IMR-90 (cell line): ENCODE measurements at regions not wholly inside any gene's neighbourhood (a gene's known extent, or its start where the extent isn't known, plus 50 kb on each side); places are given as distances from the start of the nearest gene placed in this dataset.

Source experiments
- ATAC-seq: fragments of 200-7000 bp; cut with Tn5 transposase; 2 replicates; pipeline ENCODE4 v1.9.1; 2020; ENCODE audit warnings: low read depth, mild to moderate bottlenecking, moderate library complexity
- BruUV-seq: library from RNA; stranded (reverse); fragments of 400-500 nt; replicated peaks from 2 replicates; lab custom pipeline; 2021; lab: Mats Ljungman, UMichigan
- CTCF ChIA-PET: fragments of 300-600 bp; formaldehyde crosslinking; extraction: SDS; loops from one replicate; lab custom pipeline; 2021; ENCODE audit warnings: antibody characterized with exemption; lab: Yijun Ruan, JAX
- POLR2A ChIA-PET: fragments of 300-600 bp; sonication (Branson Sonifier 250); formaldehyde crosslinking; loops from one replicate; lab custom pipeline; 2022; ENCODE audit warnings: antibody characterized with exemption; ENCODE audit not compliant: unreplicated experiment; lab: Charles Lee
- DNase-seq: peaks from one replicate; pipeline ENCODE4 v3.0.0; 2013
- H2AFZ ChIP-seq: replicated peaks from 2 replicates; pipeline ENCODE3; 2013; ENCODE audit warnings: low read length, mild to moderate bottlenecking; ENCODE audit not compliant: poor library complexity
- H2AK5ac ChIP-seq: 2 replicates; pipeline ENCODE4 v1.6.1; 2013; ENCODE audit warnings: low read depth, low read length, inconsistent platforms
- H2AK9ac ChIP-seq: replicated peaks from 2 replicates; pipeline ENCODE3; 2013; ENCODE audit warnings: mild to moderate bottlenecking, low read depth, low read length, moderate library complexity; ENCODE audit not compliant: poor library complexity
- H2BK120ac ChIP-seq: 2 replicates; pipeline ENCODE4 v1.6.1; 2013; ENCODE audit warnings: low read depth, low read length, inconsistent platforms
- H2BK15ac ChIP-seq: 3 replicates; pipeline ENCODE4 v1.6.1; 2013; ENCODE audit warnings: low read depth, low read length, inconsistent platforms
- H2BK20ac ChIP-seq: 2 replicates; pipeline ENCODE4 v1.6.1; 2013; ENCODE audit warnings: low read depth, mild to moderate bottlenecking, inconsistent platforms, low read length, moderate library complexity
- H2BK5ac ChIP-seq: 2 replicates; pipeline ENCODE4 v1.6.1; 2013; ENCODE audit warnings: mild to moderate bottlenecking, low read depth, low read length, inconsistent platforms; ENCODE audit not compliant: poor library complexity, severe bottlenecking
- H3K14ac ChIP-seq: replicated peaks from 2 replicates; pipeline ENCODE4 v1.6.1; 2013; ENCODE audit warnings: low read depth, low read length, inconsistent platforms
- H3K18ac ChIP-seq: 2 replicates; pipeline ENCODE4 v1.6.1; 2013; ENCODE audit warnings: low read depth, low read length, control low read depth
- H3K23ac ChIP-seq: 2 replicates; pipeline ENCODE4 v1.6.1; 2013; ENCODE audit warnings: low read depth, low read length, inconsistent platforms
- H3K27ac ChIP-seq: 2 replicates; pipeline ENCODE4 v1.5.1; 2013; ENCODE audit warnings: mild to moderate bottlenecking, control low read depth, low read length; ENCODE audit not compliant: insufficient read depth
- H3K27me3 ChIP-seq: 2 replicates; pipeline ENCODE4 v1.6.1; 2013; ENCODE audit warnings: low read length; ENCODE audit not compliant: control insufficient read depth, insufficient read depth
- H3K36me3 ChIP-seq: 2 replicates; pipeline ENCODE4 v1.6.1; 2013; ENCODE audit warnings: low read length, mixed read lengths; ENCODE audit not compliant: control insufficient read depth, insufficient read depth
- H3K4ac ChIP-seq: 2 replicates; pipeline ENCODE4 v1.6.1; 2013; ENCODE audit warnings: low read depth, low read length, inconsistent platforms
- H3K4me1 ChIP-seq: 2 replicates; pipeline ENCODE4 v1.6.1; 2013; ENCODE audit warnings: low read length, mixed read lengths; ENCODE audit not compliant: control insufficient read depth, insufficient read depth
- H3K4me2 ChIP-seq: 2 replicates; pipeline ENCODE4 v1.6.1; 2013; ENCODE audit warnings: low read depth, mild to moderate bottlenecking, control low read depth, low read length, moderate library complexity
- H3K4me3 ChIP-seq: 2 replicates; pipeline ENCODE4 v1.5.1; 2013; ENCODE audit warnings: low read depth, mild to moderate bottlenecking, control low read depth, low read length, moderate library complexity; ENCODE audit not compliant: insufficient read depth
- H3K56ac ChIP-seq: 2 replicates; pipeline ENCODE4 v1.6.1; 2013; ENCODE audit warnings: low read length, inconsistent platforms; ENCODE audit not compliant: insufficient read depth; ENCODE audit errors: extremely low read depth
- H3K79me1 ChIP-seq, 2 experiments: 2 replicates each; pipeline ENCODE4 v1.6.1; 2013; ENCODE audit warnings: low read length in 2 of 2, inconsistent platforms in 1 of 2, low read depth in 1 of 2
- H3K9ac ChIP-seq: 2 replicates; pipeline ENCODE4 v1.6.1; 2013; ENCODE audit warnings: low read depth, low read length, control low read depth
- H3K9me1 ChIP-seq: 2 replicates; pipeline ENCODE4 v1.6.1; 2013; ENCODE audit warnings: low read length, inconsistent platforms; ENCODE audit not compliant: insufficient read depth
- H3K9me3 ChIP-seq: 2 replicates; pipeline ENCODE4 v1.6.1; 2013; ENCODE audit warnings: low read length; ENCODE audit not compliant: control insufficient read depth, insufficient read depth
- H4K20me1 ChIP-seq: 2 replicates; pipeline ENCODE4 v1.6.1; 2013; ENCODE audit warnings: low read length, inconsistent platforms; ENCODE audit not compliant: insufficient read depth
- H4K5ac ChIP-seq: 2 replicates; pipeline ENCODE4 v1.6.1; 2013; ENCODE audit warnings: mild to moderate bottlenecking, low read depth, low read length, control low read depth
- H4K8ac ChIP-seq, 2 experiments: 2 replicates each; pipeline ENCODE4 v1.6.1; 2013; ENCODE audit warnings: low read depth in 2 of 2, low read length in 2 of 2, control low read depth in 1 of 2, inconsistent platforms in 1 of 2
- H4K91ac ChIP-seq: 2 replicates; pipeline ENCODE4 v1.6.1; 2013; ENCODE audit warnings: low read depth, low read length, inconsistent platforms; ENCODE audit not compliant: insufficient read depth
- BHLHE40 ChIP-seq: fragments of 150-350 bp; IDR thresholded peaks from 2 replicates; pipeline ENCODE4 v1.6.1; 2016; ENCODE audit warnings: mild to moderate bottlenecking, low read depth, low read length
- CEBPB ChIP-seq: IDR thresholded peaks from 2 replicates; pipeline ENCODE4 v1.6.1; 2012; ENCODE audit warnings: low read depth, low read length, improper control_type of control experiment
- CHD1 ChIP-seq: IDR thresholded peaks from 2 replicates; pipeline ENCODE4 v1.6.1; 2012; ENCODE audit warnings: low read depth, low read length, improper control_type of control experiment
- FOS ChIP-seq: fragments of 150-350 bp; IDR thresholded peaks from 2 replicates; pipeline ENCODE4 v1.6.1; 2016; ENCODE audit warnings: low read depth, low read length
- MAFK ChIP-seq: IDR thresholded peaks from 2 replicates; pipeline ENCODE4 v1.6.1; 2012; ENCODE audit warnings: low read depth, low read length, improper control_type of control experiment
- MAZ ChIP-seq: IDR thresholded peaks from 2 replicates; pipeline ENCODE4 v1.6.1; 2012; ENCODE audit warnings: low read depth, mild to moderate bottlenecking, low read length, improper control_type of control experiment, moderate library complexity, borderline replicate concordance
- MXI1 ChIP-seq: IDR thresholded peaks from 2 replicates; pipeline ENCODE4 v1.6.1; 2012; ENCODE audit warnings: low read depth, mild to moderate bottlenecking, low read length, moderate library complexity, borderline replicate concordance
- NFE2L2 ChIP-seq: fragments of 150-350 bp; IDR thresholded peaks from 2 replicates; pipeline ENCODE4 v1.6.1; 2016; ENCODE audit warnings: low read depth, mild to moderate bottlenecking, low read length
- POLR2A ChIP-seq: IDR thresholded peaks from 2 replicates; pipeline ENCODE4 v1.6.1; 2012; ENCODE audit warnings: mild to moderate bottlenecking, low read depth, low read length
- RAD21 ChIP-seq: IDR thresholded peaks from 2 replicates; pipeline ENCODE4 v1.6.1; 2012; ENCODE audit warnings: low read length, improper control_type of control experiment
- RCOR1 ChIP-seq: IDR thresholded peaks from 2 replicates; pipeline ENCODE4 v1.6.1; 2012; ENCODE audit warnings: mild to moderate bottlenecking, low read length, improper control_type of control experiment; ENCODE audit not compliant: insufficient replicate concordance
- RFX5 ChIP-seq: IDR thresholded peaks from 2 replicates; pipeline ENCODE4 v1.8.0; 2012; ENCODE audit warnings: low read depth, mild to moderate bottlenecking, low read length, moderate library complexity
- SMC3 ChIP-seq: fragments of 150-350 bp; IDR thresholded peaks from 2 replicates; pipeline ENCODE4 v1.6.1; 2016; ENCODE audit warnings: low read depth, mild to moderate bottlenecking, antibody characterized with exemption, low read length, moderate library complexity
- WGBS, 2 experiments: methylation state at CpG; one replicate each; pipeline versions ENCODE4 v1.1.5 to v1.1.7; 2013; ENCODE audit warnings: missing lambda C conversion rate in 2 of 2; ENCODE audit not compliant: insufficient read length in 1 of 2; ENCODE audit errors: extremely low coverage in 2 of 2; 5-methylcytosine and 5-hydroxymethylcytosine counted together
- dilution Hi-C: fragments of 300-500 bp; cut with HindIII; formaldehyde crosslinking; loops from one replicate; pipeline ENCODE4 v1.14.3; 2018; ENCODE audit warnings: low sequenced_read_pairs; ENCODE audit not compliant: unreplicated experiment
- in situ Hi-C: fragments of 300-500 bp; cut with MboI; formaldehyde crosslinking; loops from 3 replicates; pipeline ENCODE4 v1.14.3; 2019; ENCODE audit warnings: low sequenced_read_pairs, inconsistent platforms, mixed read lengths
- intact Hi-C: fragments of 100-400 bp; cut with micrococcal nuclease; formaldehyde crosslinking; loops from 2 replicates; pipeline ENCODE4 v1.10.0; 2022
- TF ChIP-seq, protein P1 (sequence below): conservative IDR thresholded peaks from 2 replicates; pipeline ENCODE4 v1.5.1; 2012; ENCODE audit warnings: mild to moderate bottlenecking, low read depth, low read length, improper control_type of control experiment
- TF ChIP-seq, protein P2 (sequence below): fragments of 150-350 bp; IDR thresholded peaks from 2 replicates; pipeline ENCODE4 v1.6.1; 2017; ENCODE audit warnings: mild to moderate bottlenecking, antibody characterized with exemption, low read length, low read depth
- TF ChIP-seq, protein P3 (sequence below): fragments of 150-350 bp; IDR thresholded peaks from 2 replicates; pipeline ENCODE4 v1.6.1; 2016; ENCODE audit warnings: low read depth, mild to moderate bottlenecking, low read length, moderate library complexity, borderline replicate concordance

GRCh38 chr17:27378482-27379175 lies 77.6 kb upstream of the KSR1 start:
- WGBS, 2 experiments, result 92% methylated on average over 2 of the region's 9 CpGs; no CpG with 5 or more reads in 1 of the 2 experiments
- no peak for TF ChIP-seq SMC3
- no peak for TF ChIP-seq BHLHE40
- TF ChIP-seq POLR2A, result no peak
- TF ChIP-seq CHD1, result no peak
- TF ChIP-seq CEBPB, result no peak
- no peak for TF ChIP-seq RFX5
- TF ChIP-seq, protein P1, sequence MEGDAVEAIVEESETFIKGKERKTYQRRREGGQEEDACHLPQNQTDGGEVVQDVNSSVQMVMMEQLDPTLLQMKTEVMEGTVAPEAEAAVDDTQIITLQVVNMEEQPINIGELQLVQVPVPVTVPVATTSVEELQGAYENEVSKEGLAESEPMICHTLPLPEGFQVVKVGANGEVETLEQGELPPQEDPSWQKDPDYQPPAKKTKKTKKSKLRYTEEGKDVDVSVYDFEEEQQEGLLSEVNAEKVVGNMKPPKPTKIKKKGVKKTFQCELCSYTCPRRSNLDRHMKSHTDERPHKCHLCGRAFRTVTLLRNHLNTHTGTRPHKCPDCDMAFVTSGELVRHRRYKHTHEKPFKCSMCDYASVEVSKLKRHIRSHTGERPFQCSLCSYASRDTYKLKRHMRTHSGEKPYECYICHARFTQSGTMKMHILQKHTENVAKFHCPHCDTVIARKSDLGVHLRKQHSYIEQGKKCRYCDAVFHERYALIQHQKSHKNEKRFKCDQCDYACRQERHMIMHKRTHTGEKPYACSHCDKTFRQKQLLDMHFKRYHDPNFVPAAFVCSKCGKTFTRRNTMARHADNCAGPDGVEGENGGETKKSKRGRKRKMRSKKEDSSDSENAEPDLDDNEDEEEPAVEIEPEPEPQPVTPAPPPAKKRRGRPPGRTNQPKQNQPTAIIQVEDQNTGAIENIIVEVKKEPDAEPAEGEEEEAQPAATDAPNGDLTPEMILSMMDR, result no peak
- no peak for TF ChIP-seq RAD21
- no peak for TF ChIP-seq MXI1
- no peak for TF ChIP-seq MAFK
- TF ChIP-seq, protein P2, sequence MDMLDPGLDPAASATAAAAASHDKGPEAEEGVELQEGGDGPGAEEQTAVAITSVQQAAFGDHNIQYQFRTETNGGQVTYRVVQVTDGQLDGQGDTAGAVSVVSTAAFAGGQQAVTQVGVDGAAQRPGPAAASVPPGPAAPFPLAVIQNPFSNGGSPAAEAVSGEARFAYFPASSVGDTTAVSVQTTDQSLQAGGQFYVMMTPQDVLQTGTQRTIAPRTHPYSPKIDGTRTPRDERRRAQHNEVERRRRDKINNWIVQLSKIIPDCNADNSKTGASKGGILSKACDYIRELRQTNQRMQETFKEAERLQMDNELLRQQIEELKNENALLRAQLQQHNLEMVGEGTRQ, result no peak
- TF ChIP-seq, protein P3, sequence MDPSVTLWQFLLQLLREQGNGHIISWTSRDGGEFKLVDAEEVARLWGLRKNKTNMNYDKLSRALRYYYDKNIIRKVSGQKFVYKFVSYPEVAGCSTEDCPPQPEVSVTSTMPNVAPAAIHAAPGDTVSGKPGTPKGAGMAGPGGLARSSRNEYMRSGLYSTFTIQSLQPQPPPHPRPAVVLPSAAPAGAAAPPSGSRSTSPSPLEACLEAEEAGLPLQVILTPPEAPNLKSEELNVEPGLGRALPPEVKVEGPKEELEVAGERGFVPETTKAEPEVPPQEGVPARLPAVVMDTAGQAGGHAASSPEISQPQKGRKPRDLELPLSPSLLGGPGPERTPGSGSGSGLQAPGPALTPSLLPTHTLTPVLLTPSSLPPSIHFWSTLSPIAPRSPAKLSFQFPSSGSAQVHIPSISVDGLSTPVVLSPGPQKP, result no peak
- TF ChIP-seq MAZ, result no peak
- TF ChIP-seq NFE2L2, result no peak
- TF ChIP-seq FOS, result no peak
- no peak for TF ChIP-seq RCOR1
- DNase-seq (no peak), ATAC-seq (no peak)
- Histone ChIP-seq H2BK15ac (no peak overlapping the region), H3K36me3 (no peaks in the 10 kb centered on the region), H3K18ac (no peak overlapping the region), H4K5ac (no peak overlapping the region), H3K14ac (no peak overlapping the region), H2BK120ac (no peak overlapping the region), H4K91ac (no peak overlapping the region), H3K4me3 (no peak overlapping the region), H2BK5ac (no peak overlapping the region), H4K20me1 (no peaks in the 10 kb centered on the region), H3K9ac (no peak overlapping the region), H3K9me3 (0 out of 2 replicates have a peak, but pooled peaks cover 3% of the 10 kb centered on the region), H2BK20ac (no peak overlapping the region), H3K4me2 (no peak overlapping the region), H3K4ac (no peak overlapping the region), H3K27me3 (no peaks in the 10 kb centered on the region), H4K8ac (no peak overlapping the region), H3K56ac (no peak overlapping the region), H3K79me1 (no peaks in the 10 kb centered on the region), H2AFZ (no peak overlapping the region), H2AK9ac (no peak overlapping the region), H3K9me1 (peaks cover 3% of the 10 kb centered on the region; the same call in 1 of the 2 replicates), H3K23ac (no peak overlapping the region), H2AK5ac (no peak overlapping the region), H3K4me1 (peaks cover 13% of the 10 kb centered on the region), H3K27ac (no peak overlapping the region)
- no TSS peak for BruUV-seq
- CTCF ChIA-PET, result no interaction called here
- POLR2A ChIA-PET, result no interaction called here
- dilution Hi-C loops, result no loop called here
- intact Hi-C loops, result no loop called here
- in situ Hi-C loops, result no loop called here
